NB4 (cell line): ENCODE measurements at regions not wholly inside any gene's neighbourhood (a gene's known extent, or its start where the extent isn't known, plus 50 kb on each side); places are given as distances from the start of the nearest gene placed in this dataset.

Experiments
- DNase-seq: peaks from one replicate; pipeline ENCODE4 v3.0.0; 2010; ENCODE audit warnings: low read depth
- H3K4me3 ChIP-seq: one replicate; pipeline ENCODE4 v1.5.1; 2011; ENCODE audit warnings: mild to moderate bottlenecking, low read depth, low read length, moderate library complexity
- MYC ChIP-seq: IDR thresholded peaks from 2 replicates; pipeline ENCODE4 v1.6.1; 2011; ENCODE audit warnings: low read depth, low read length
- POLR2A ChIP-seq: IDR thresholded peaks from 2 replicates; pipeline ENCODE4 v1.6.1; 2011; ENCODE audit warnings: mild to moderate bottlenecking; ENCODE audit not compliant: insufficient read length; ENCODE audit errors: extremely low read depth
- TF ChIP-seq, protein P1 (sequence below): IDR thresholded peaks from 2 replicates; pipeline ENCODE4 v1.6.1; 2011; ENCODE audit warnings: low read depth, low read length
- TF ChIP-seq, protein P2 (sequence below): IDR thresholded peaks from one replicate; pipeline ENCODE4 v1.5.1; 2012; ENCODE audit warnings: low read depth, low read length

DNA sequence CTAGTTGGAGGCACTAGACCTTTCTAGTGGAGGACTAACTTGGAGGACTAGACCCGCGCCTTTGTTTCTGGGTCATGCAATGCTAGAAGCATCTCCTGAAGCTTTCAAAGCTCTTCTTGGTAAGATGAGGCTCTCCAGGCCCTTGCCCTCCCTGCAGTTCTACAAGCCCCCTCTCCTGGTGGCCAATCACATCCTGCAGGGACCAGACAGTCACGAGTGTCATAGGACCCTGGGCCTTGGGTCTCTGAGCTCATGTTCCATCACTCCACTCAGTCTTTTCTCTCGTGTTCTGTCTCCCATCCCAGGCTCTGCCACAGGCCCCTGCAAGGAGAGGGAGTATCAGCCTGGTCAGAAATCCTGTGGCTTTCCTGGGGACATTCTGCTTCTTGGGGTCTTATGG lies 119.6 kb downstream of the CYLD start:
- TF ChIP-seq, protein P1, sequence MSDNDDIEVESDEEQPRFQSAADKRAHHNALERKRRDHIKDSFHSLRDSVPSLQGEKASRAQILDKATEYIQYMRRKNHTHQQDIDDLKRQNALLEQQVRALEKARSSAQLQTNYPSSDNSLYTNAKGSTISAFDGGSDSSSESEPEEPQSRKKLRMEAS = no peak
- TF ChIP-seq MYC = no peak
- TF ChIP-seq POLR2A = no peak
- TF ChIP-seq, protein P2, sequence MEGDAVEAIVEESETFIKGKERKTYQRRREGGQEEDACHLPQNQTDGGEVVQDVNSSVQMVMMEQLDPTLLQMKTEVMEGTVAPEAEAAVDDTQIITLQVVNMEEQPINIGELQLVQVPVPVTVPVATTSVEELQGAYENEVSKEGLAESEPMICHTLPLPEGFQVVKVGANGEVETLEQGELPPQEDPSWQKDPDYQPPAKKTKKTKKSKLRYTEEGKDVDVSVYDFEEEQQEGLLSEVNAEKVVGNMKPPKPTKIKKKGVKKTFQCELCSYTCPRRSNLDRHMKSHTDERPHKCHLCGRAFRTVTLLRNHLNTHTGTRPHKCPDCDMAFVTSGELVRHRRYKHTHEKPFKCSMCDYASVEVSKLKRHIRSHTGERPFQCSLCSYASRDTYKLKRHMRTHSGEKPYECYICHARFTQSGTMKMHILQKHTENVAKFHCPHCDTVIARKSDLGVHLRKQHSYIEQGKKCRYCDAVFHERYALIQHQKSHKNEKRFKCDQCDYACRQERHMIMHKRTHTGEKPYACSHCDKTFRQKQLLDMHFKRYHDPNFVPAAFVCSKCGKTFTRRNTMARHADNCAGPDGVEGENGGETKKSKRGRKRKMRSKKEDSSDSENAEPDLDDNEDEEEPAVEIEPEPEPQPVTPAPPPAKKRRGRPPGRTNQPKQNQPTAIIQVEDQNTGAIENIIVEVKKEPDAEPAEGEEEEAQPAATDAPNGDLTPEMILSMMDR = no peak
- no peak overlapping the region for H3K4me3 ChIP-seq
- no peak for DNase-seq

DNA sequence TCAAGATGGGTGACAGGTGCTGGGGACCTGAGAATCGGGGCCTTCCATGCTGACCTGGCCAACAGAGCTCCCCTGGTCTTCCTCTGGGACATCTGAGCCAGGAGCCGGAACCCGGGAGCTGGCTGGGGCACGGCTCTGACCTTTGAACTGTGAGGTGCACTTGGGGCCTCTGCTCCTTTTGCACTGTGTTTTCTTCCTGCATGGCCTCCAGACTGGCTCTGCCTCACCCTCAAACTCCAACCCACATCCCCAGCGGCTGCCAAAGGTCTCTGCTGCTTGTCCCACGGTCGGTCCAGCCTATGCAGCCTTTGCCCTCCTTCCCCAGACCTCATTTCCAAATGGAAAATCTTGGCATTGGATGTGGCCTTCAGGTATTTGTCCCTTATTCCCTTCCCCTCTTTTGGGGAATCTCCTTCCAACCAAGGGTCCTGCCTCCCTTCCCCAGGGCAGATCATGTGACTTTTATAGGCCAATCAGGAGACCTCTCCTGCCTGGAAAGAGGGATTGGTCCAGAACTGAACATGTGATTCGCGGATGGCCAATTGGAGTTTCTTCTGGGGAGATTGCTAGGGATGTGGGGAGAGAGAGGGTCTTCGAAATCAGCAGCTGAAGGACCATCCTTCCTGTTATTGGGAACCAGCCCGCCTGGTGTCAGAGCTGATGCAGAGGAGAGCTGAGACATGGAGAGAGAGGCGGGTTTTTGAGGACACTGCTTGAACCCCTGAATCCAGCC lies 117.9 kb downstream of the CYLD start:
- no peak for DNase-seq
- TF ChIP-seq POLR2A (no peak), MYC (no peak)
- TF ChIP-seq, protein P1 = no peak
- TF ChIP-seq, protein P2 = no peak
- no peak overlapping the region for H3K4me3 ChIP-seq

DNA sequence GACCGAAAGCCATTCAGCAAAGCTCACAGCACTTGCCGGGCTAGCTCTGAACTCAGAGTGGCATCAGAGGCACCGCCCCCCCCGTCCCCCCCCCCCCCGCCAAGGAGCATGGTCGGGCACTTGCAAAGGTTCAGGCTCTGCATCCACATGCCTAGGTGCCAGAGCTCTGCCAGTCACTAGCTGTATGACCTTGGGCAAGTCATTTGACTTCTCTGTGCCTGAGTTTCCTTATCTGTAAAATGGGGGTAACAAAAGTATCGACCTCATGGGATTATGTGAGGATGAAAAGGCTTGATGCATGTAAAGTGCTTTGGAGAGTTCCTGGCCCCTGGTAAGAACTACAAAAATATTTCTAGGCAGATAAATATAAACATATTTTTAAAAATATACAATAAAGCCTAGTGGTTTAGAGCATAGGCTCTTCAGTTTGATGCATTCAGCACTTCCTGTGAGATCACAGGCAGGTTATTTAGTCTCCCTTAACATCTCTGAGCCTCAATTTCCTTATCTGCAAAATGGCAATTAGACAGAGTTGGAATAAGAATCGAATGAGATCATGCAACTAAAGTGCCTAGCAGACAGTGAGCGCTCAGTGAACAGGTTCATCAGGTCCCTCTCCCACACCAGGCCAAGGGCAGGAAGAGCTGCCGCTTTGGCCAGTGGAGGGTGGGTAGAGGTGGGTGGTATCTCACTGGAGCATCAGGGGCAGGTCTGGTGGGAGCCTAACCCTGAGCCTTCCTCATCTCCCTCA lies 117.2 kb downstream of the CYLD start:
- no peak overlapping the region for H3K4me3 ChIP-seq
- TF ChIP-seq MYC (no peak), POLR2A (no peak)
- TF ChIP-seq, protein P1 = no peak
- TF ChIP-seq, protein P2 = no peak
- no peak for DNase-seq

DNA sequence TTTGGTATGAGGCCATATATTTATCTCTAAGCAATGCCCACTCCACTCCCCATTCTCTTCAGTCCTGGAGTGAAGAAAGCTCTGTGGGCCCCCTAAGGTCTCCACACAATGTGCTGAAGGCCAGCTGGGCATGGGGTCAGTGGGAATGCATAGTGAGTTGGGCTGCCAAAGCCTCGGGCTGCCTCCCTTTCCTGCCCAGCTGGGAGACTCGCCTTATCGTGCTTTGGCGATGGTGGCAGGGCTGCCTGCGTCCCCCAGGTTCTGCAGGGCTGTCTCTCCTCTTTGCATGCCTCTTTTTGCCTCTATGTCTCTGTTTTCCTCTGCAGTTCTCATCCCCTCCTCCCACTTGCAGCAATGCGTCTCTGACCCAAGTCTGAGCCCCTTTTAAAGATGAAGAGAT lies 116.5 kb downstream of the CYLD start:
- TF ChIP-seq POLR2A = no peak
- no peak for TF ChIP-seq MYC
- TF ChIP-seq, protein P2 = no peak
- TF ChIP-seq, protein P1 = no peak
- DNase-seq = no peak
- H3K4me3 ChIP-seq = no peak overlapping the region

DNA sequence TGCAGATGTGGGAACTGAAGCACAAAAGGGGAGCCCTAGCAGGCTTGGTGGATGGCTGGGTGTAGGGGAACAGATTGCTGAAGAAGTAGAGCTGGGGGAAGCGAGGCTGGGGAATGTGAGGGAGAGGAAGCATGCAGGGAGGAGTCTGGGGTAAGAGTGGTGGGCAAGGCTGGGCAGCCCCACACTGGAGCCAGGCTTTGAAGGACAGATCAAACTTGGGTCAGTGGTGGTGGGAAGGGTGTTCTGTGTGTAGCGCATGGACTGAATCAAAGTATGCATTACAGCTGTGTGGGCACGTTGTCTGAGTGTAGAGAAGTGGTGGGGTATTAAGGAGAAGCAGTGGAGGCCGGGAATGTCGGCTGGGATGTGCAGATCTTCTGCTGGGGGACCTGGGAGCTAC lies 116.0 kb downstream of the CYLD start:
- DNase-seq = no peak
- no peak for TF ChIP-seq POLR2A
- TF ChIP-seq, protein P2 = no peak
- no peak for TF ChIP-seq MYC
- TF ChIP-seq, protein P1 = no peak
- no peak overlapping the region for H3K4me3 ChIP-seq
